Kidney (tissue), 13 donors: ENCODE measurements at regions not wholly inside any gene's neighbourhood (a gene's known extent, or its start where the extent isn't known, plus 50 kb on each side); places are given as distances from the start of the nearest gene placed in this dataset.

ENCODE experiments used
- DNase-seq, 5 donors: peaks; one replicate each; pipeline ENCODE4 v3.0.0-alpha.2; 2013 to 2020
- FAIRE-seq: peaks from 2 replicates; lab custom pipeline; 2012; peaks lifted over from hg19 to GRCh38; lab: Jason Lieb, UNC
- H3K27ac ChIP-seq, 2 donors: one replicate each; pipeline ENCODE4 v1.7.0; 2013; ENCODE audit warnings: low read depth in 2 of 2, low read length in 2 of 2, inconsistent platforms in 1 of 2
- H3K27me3 ChIP-seq: one replicate; pipeline ENCODE4 v1.7.1; 2013; ENCODE audit warnings: low read length, inconsistent platforms; ENCODE audit not compliant: control insufficient read depth, insufficient read depth
- H3K36me3 ChIP-seq, 3 donors: one replicate each; pipeline versions ENCODE4 v1.7.0 to v1.7.1; 2013; ENCODE audit warnings: low read length in 3 of 3, control low read depth in 1 of 3, inconsistent platforms in 1 of 3; ENCODE audit not compliant: insufficient read depth in 3 of 3, control insufficient read depth in 2 of 3
- H3K4me1 ChIP-seq, 3 donors: one replicate each; pipeline versions ENCODE4 v1.7.0 to v1.7.1; 2013; ENCODE audit warnings: low read length in 3 of 3, inconsistent platforms in 1 of 3, low read depth in 1 of 3; ENCODE audit not compliant: control insufficient read depth in 2 of 3, insufficient read depth in 2 of 3
- H3K4me3 ChIP-seq, 3 donors: one replicate each; pipeline versions ENCODE4 v1.7.0 to v1.8.1; 2013; ENCODE audit warnings: low read length in 3 of 3, control low read depth in 1 of 3, inconsistent platforms in 1 of 3
- H3K9ac ChIP-seq, 3 donors: one replicate each; pipeline versions ENCODE4 v1.7.0 to v1.7.1; 2013; ENCODE audit warnings: low read length in 3 of 3, control low read depth in 1 of 3, inconsistent platforms in 1 of 3
- H3K9me3 ChIP-seq, 3 donors: one replicate each; pipeline versions ENCODE4 v1.7.0 to v1.7.1; 2013; ENCODE audit warnings: low read length in 3 of 3, control low read depth in 1 of 3, inconsistent platforms in 1 of 3; ENCODE audit not compliant: control insufficient read depth in 2 of 3, insufficient read depth in 1 of 3
- intact Hi-C: fragments of 100-400 bp; cut with DNase I; formaldehyde crosslinking; loops from one replicate; pipeline ENCODE4 v1.11.1; 2022
- TF ChIP-seq, protein P1 (sequence below): IDR thresholded peaks from 3 replicates; pipeline ENCODE4 v1.5.1; 2012; ENCODE audit warnings: mild to moderate bottlenecking, moderate library complexity, borderline replicate concordance; ENCODE audit not compliant: insufficient read depth; ENCODE audit errors: extremely low read depth
- donor health status: control.
- donor health status: control.
- donor health status: control.
- donor health status: control.
- donor health status: control.
- donor health status: DM: yes; HTN: yes; CAD: no.
- donor health status: Normal renal cell carcinoma (clear cell type).

DNA sequence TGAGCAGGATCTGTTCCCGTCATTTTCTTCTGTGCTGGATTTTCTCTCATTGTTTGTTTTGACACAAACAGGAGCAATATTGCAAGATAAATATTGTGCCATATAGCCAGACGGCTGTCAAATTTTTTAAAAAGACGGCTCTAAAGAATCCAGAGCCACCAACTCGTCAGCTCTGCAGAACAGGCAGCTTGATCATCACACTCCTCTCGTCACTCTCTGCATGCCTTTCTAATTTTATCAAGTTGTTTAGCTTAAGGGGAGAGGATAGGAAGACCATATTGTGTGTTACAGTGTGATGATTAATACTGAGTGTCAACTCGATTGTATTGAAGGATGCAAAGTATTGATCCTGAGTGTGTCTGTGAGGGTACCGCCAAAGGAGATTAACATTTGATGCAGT, 562.8 kb downstream of the GALC start:
- no peak for FAIRE-seq
- intact Hi-C loops, result no loop called here

DNA sequence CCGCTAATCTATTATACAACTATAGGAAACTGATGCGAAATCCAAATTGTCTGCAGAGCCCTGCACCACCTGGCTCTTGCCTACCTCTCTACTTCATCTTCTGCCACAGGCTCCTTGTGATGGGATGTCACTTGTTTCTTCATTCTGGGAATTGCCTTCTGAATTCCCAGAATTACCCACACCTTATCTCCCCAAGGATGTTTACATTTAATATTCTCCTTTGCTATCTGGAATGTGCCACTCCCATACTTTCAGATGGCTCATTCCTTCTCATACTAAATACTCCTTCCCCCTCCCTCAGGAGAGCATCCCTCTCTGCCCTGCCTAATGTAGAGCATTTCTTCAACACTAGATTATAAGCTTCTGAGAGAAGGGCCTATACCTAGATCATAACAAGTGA, 573.1 kb downstream of the GALC start:
- H3K4me3 ChIP-seq, result no peak overlapping the region
- H3K9me3 ChIP-seq, result no peaks in the 10 kb centered on the region
- no peaks in the 10 kb centered on the region for H3K4me1 ChIP-seq
- TF ChIP-seq, protein P1, sequence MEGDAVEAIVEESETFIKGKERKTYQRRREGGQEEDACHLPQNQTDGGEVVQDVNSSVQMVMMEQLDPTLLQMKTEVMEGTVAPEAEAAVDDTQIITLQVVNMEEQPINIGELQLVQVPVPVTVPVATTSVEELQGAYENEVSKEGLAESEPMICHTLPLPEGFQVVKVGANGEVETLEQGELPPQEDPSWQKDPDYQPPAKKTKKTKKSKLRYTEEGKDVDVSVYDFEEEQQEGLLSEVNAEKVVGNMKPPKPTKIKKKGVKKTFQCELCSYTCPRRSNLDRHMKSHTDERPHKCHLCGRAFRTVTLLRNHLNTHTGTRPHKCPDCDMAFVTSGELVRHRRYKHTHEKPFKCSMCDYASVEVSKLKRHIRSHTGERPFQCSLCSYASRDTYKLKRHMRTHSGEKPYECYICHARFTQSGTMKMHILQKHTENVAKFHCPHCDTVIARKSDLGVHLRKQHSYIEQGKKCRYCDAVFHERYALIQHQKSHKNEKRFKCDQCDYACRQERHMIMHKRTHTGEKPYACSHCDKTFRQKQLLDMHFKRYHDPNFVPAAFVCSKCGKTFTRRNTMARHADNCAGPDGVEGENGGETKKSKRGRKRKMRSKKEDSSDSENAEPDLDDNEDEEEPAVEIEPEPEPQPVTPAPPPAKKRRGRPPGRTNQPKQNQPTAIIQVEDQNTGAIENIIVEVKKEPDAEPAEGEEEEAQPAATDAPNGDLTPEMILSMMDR, result no peak
- no peaks in the 10 kb centered on the region for H3K36me3 ChIP-seq
- no peak overlapping the region for H3K9ac ChIP-seq
- intact Hi-C loops, result no loop called here
- H3K27ac ChIP-seq, result no peak overlapping the region
- FAIRE-seq (no peak), DNase-seq (no peak)
- H3K27me3 ChIP-seq, result no peaks in the 10 kb centered on the region

More for the DNA sequence above, 562.8 kb downstream of the GALC start:
- no peaks in the 10 kb centered on the region for H3K36me3 ChIP-seq
- no peak overlapping the region for H3K4me3 ChIP-seq
- H3K9ac ChIP-seq, result no peak overlapping the region
- no peak overlapping the region for H3K27ac ChIP-seq
- DNase-seq, result no peak
- no peaks in the 10 kb centered on the region for H3K27me3 ChIP-seq
- TF ChIP-seq, protein P1, result no peak
- H3K4me1 ChIP-seq, result no peaks in the 10 kb centered on the region
- H3K9me3 ChIP-seq, result no peaks in the 10 kb centered on the region

DNA sequence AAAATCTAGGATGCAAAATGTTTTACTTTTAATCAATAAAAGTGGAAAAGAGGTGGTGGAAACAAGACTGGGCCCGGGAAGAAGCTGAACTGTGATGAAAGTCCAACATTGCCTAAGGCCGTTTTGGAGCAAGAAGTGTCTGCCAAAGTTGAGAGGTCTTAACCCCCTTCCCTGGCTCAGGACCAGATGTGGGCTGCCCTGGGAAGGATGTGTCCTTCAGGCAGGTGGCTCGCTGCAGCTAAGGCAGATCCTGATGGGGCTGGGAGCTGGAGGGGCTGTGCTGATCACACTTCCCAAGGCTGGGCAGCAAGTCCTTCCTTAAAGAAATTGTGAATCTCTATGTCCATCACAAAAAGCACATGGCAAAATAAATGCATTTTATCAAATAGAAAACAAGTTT, 581.6 kb downstream of the GALC start:
- intact Hi-C loops, result no loop called here
- Histone ChIP-seq H3K9me3 (no peaks in the 10 kb centered on the region), H3K9ac (no peak overlapping the region), H3K36me3 (no peaks in the 10 kb centered on the region), H3K4me3 (no peak overlapping the region), H3K4me1 (no peaks in the 10 kb centered on the region), H3K27ac (no peak overlapping the region), H3K27me3 (no peaks in the 10 kb centered on the region)
- DNase-seq (no peak), FAIRE-seq (no peak)
- TF ChIP-seq, protein P1, result no peak

GRCh38 chr14:87409393-87409792, 583.6 kb downstream of the GALC start:
- intact Hi-C loops, result no loop called here

More at GRCh38 chr14:87409393-87409792, 583.6 kb downstream of the GALC start:
- Histone ChIP-seq H3K4me1 (no peaks in the 10 kb centered on the region), H3K27me3 (no peaks in the 10 kb centered on the region), H3K9ac (no peak overlapping the region), H3K27ac (no peak overlapping the region), H3K9me3 (no peaks in the 10 kb centered on the region), H3K36me3 (no peaks in the 10 kb centered on the region), H3K4me3 (no peak overlapping the region)
- TF ChIP-seq, protein P1, result no peak
- DNase-seq, result no peak
- FAIRE-seq, result no peak
